ENCODE measurements at regions not wholly inside any gene's neighbourhood (a gene's known extent, or its start where the extent isn't known, plus 50 kb on each side); places are given as distances from the start of the nearest gene placed in this dataset.

GRCh38 chr1:198903203-198903602 lies 264.4 kb downstream of the PTPRC start:
- FAIRE-seq (no peak), DNase-seq (ENCODE audit: insufficient read length, low spot score) (no peak)

- FAIRE-seq (peak; percentile 26), DNase-seq (ENCODE audit: insufficient read length, low spot score) (no peak)
Measured at GRCh38 chr1:198903621-198904020, 264.8 kb downstream of the PTPRC start.

- no peak for DNase-seq (ENCODE audit: insufficient read length, low spot score)
Measured at GRCh38 chr1:198904321-198904720, 265.5 kb downstream of the PTPRC start.

GRCh38 chr1:198906739-198907422 lies 268.0 kb downstream of the PTPRC start:
- FAIRE-seq (peak; percentile 77), DNase-seq (ENCODE audit: insufficient read length, low spot score) (no peak)

More at GRCh38 chr1:198904321-198904720, 265.5 kb downstream of the PTPRC start:
- peak; percentile 69 for FAIRE-seq

- no peak for DNase-seq (ENCODE audit: insufficient read length, low spot score)
- no peak for FAIRE-seq
Measured at GRCh38 chr1:198907423-198907746, 268.5 kb downstream of the PTPRC start.

GRCh38 chr1:198908995-198909394 lies 270.2 kb downstream of the PTPRC start:
- no peak for FAIRE-seq
- no peak for DNase-seq (ENCODE audit: insufficient read length, low spot score)

GRCh38 chr1:198909973-198910372 lies 271.1 kb downstream of the PTPRC start:
- FAIRE-seq (no peak), DNase-seq (ENCODE audit: insufficient read length, low spot score) (no peak)

- no peak for FAIRE-seq
- no peak for DNase-seq (ENCODE audit: insufficient read length, low spot score)
Measured at GRCh38 chr1:198910816-198911215, 272.0 kb downstream of the PTPRC start.

GRCh38 chr1:198912046-198912445 lies 273.2 kb downstream of the PTPRC start:
- DNase-seq (ENCODE audit: insufficient read length, low spot score) (no peak), FAIRE-seq (no peak)

- DNase-seq (ENCODE audit: insufficient read length, low spot score) (no peak), FAIRE-seq (no peak)
Measured at GRCh38 chr1:198913667-198914066, 274.8 kb downstream of the PTPRC start.

- no peak for DNase-seq (ENCODE audit: insufficient read length, low spot score)
- FAIRE-seq, result no peak
Measured at GRCh38 chr1:198915327-198916231, 276.7 kb downstream of the PTPRC start.

- FAIRE-seq, result no peak
Measured at GRCh38 chr1:198917226-198917625, 278.4 kb downstream of the PTPRC start.

GRCh38 chr1:198918920-198919319 lies 280.1 kb downstream of the PTPRC start:
- no peak for FAIRE-seq
- DNase-seq (ENCODE audit: insufficient read length, low spot score), result no peak

More at GRCh38 chr1:198917226-198917625, 278.4 kb downstream of the PTPRC start:
- DNase-seq (ENCODE audit: insufficient read length, low spot score), result no peak

GRCh38 chr1:198919667-198920398 lies 281.0 kb downstream of the PTPRC start:
- FAIRE-seq (peak; percentile 86), DNase-seq (ENCODE audit: insufficient read length, low spot score) (no peak)

GRCh38 chr1:198922638-198923430 lies 284.0 kb downstream of the PTPRC start:
- peak; percentile 97 for FAIRE-seq

GRCh38 chr1:198923993-198924392 lies 285.2 kb downstream of the PTPRC start:
- FAIRE-seq, result no peak

More at GRCh38 chr1:198922638-198923430, 284.0 kb downstream of the PTPRC start:
- DNase-seq (ENCODE audit: insufficient read length, low spot score), result no peak

GRCh38 chr1:198925567-198925966 lies 286.7 kb downstream of the PTPRC start:
- peak; percentile 55 for FAIRE-seq
- DNase-seq (ENCODE audit: insufficient read length, low spot score), result no peak

More at GRCh38 chr1:198923993-198924392, 285.2 kb downstream of the PTPRC start:
- DNase-seq (ENCODE audit: insufficient read length, low spot score), result no peak

- FAIRE-seq (peak; percentile 86), DNase-seq (ENCODE audit: insufficient read length, low spot score) (no peak)
Measured at GRCh38 chr1:198927129-198927528, 288.3 kb downstream of the PTPRC start.

- FAIRE-seq (peak; percentile 86), DNase-seq (ENCODE audit: insufficient read length, low spot score) (no peak)
Measured at GRCh38 chr1:198929111-198929604, 290.3 kb downstream of the PTPRC start.

- peak; percentile 94 for FAIRE-seq
- no peak for DNase-seq (ENCODE audit: insufficient read length, low spot score)
Measured at GRCh38 chr1:198929961-198930599, 291.2 kb downstream of the PTPRC start.

Data from GM19239 (cell line).